GM21619 (cell line): ENCODE measurements at regions not wholly inside any gene's neighbourhood (a gene's known extent, or its start where the extent isn't known, plus 50 kb on each side); places are given as distances from the start of the nearest gene placed in this dataset.

Experiments used
- ATAC-seq: cut with Tn5 transposase; IDR thresholded peaks from one replicate; pipeline ENCODE4 v1.9.1; 2021; ENCODE audit not compliant: unreplicated experiment

DNA sequence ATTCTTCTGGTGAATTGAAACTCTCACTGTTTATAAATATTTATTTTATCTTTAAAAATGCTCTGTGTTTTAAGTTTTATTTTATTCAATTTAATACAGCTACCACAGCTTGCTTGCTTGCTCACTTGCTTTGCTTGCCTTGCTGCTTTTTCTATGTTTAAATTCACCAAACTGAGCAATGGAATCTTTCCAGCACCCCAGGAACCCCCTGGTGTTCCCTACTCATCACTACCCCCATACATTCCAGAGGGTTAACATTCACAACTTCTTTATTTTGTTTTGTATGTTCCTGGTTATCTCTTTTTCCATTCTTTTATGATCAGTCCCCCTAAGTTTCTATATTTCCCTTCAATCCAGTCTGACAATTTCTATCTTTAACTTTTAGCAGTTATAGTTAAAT lies 166.5 kb upstream of the COL1A2 start:
- ATAC-seq, result no peak

DNA sequence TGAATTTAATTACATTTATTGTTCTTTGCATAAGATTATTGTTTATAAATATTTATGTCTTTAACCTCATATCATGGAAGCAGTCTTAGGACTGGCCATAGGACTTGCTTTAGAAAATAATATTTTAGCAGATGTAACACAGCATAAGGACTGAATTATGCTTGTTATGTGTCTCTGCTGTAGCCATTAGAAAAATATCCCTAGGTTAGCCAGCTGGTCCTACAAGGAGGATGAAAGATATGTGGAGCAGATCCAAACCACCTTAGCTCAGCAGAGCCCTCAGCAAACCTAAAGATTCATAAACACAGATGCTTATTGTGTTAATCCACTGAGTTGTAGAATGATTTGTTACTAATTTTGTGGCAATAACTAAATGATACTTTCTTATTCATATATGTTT lies 166.0 kb upstream of the COL1A2 start:
- ATAC-seq, result no peak

DNA sequence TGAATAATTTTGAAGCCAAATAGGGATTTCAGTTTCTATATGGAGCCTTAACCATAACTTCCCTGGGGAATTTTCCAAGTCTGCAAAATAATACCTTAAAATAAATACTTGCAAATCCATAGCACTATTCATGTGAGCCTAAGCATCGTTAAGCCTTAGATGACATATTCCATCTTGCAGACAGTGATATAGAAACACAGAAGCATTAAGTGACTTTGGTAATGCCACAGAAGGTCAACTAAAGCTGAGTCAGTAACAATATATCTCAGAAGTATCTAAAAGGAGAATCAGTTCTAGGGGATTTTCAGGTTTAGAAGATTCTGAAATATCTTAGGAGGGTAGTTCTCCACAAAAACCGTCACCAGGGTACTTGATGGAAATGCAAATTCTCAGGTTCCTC lies 163.4 kb upstream of the COL1A2 start:
- no peak for ATAC-seq

DNA sequence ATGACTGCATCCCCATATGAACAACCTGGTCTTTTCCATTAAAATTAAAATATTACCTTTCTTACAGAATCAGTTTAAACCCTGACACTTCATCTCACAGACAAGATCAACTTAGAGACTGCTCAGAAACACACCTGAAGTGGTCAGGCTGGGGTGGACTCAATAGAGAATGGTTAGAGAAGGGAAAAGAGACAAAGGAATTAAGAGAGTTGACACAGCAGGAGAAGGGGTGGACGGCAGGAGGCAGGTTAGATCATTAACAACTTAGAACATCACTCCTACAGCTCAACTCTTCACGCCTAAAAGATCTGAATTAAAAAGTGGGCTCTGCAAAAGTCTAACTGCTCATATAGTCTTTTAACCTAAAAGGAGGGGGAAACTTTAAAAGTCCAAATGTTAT lies 157.7 kb upstream of the COL1A2 start:
- no peak for ATAC-seq

DNA sequence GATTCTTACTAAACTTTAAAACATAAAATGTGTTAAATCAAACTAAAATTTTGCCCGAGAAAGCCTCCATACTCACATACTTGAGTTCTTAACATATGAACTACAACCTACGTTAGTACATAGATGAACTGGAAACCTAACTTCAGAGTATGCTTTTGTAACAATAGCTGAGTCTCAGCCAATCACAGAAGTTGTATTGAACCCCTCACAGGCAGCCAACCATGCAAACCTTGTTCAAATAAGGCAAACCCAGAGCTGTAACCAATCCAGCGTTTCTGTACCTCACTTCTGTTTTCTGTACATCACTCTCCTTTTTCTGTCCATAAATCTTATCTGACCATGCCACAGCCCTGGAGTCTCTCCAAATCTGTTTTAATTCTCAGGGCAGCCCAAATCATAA lies 157.3 kb upstream of the COL1A2 start:
- ATAC-seq, result no peak

DNA sequence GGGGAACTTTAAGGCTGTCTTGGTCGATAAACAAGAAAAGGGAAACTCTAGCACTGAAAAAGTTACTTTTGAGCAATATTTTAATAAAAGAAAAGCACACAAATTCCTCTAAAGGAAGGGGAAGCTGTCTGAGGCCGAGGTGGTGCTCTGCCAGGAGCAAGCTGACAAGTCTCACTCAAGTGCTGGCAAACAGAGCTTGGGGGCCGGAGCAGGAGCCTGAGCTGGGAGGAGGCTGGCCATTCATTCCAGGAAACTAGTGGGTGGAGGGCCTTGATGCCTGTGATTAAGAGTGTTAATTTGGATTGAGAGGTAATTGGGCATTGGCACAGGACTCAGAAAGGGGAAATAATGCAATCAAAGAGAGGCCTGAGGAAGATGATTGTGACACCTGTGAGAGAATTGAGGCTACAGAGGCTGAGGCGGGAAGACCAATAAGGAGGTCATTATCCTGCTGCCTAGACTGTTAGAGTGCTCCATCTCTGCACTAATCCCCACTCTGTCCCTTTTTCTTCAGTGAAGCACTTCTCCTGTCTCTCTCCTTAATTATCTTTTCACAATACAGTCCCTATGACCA lies 154.9 kb upstream of the COL1A2 start:
- no peak for ATAC-seq

DNA sequence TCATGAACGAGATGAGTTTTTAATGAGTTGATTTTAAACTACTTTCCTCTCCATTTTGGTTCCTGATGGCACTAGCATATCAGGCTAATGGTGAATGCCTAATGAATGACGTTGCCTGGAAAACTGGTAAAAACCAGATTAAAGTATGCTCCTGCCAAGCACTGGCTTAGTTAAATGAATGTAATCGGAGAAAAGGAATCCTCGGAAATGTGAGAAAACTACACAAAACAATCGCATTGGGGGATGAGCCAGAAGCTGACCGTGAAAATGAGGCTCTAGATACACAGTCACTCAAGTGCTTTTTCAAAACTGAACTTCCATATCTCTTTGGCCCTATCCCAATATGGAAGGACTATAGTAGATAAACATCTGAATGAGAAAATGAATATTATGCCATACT lies 153.8 kb upstream of the COL1A2 start:
- ATAC-seq, result no peak

DNA sequence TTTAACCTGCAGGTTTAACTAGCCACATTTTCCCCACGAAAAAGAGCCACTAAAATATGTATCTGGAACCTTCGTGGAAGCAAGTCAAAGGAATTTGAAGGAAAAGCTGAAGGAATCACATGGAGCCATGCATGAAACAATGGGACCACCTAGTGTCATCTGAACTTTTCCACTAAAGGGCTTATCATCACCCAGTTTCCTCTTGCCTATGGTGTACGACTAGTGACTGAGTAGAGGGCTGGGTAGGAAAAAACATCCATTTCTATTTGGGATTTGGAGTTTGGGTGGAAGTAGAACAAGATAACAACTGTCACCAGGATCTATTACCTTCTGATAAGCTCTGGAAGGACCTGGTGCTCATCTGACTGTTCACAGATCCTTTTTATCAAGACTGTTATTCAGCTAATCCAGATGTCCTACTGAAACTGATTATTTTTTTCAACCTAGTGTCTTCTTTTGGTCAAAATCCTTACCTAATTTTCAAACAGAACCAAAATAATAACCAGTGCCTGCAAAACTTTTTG lies 153.2 kb upstream of the COL1A2 start:
- ATAC-seq, result no peak

DNA sequence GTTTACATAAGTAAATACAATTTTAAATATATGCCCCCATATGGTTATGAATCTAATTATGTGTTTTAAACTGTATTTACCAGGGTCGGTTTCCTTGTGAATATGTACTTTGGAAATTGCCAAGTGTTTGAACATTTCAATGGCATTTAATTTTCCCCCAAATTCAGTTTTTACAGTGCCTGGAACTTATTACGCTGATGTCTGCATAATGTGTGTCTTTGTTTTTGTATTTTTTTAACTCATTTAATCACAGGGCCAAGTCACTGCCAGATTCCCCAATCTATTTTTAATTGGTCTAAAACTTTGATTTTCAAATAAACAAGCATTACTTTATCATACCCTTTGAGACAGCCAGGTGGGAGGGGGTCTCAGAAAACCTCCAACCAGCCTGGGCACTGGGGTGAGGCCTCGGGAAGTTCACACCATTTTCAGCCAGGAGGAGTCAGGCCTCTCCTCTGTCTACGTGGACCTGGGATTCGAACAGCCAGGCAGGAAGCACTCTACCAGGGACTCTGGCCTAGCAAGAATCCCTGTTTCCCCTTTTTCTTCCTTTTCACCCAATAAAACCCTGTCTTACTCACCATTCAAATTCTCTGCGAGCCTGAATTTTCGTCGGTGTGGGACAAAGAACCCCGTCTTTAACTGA lies 151.5 kb upstream of the COL1A2 start:
- ATAC-seq, result no peak

DNA sequence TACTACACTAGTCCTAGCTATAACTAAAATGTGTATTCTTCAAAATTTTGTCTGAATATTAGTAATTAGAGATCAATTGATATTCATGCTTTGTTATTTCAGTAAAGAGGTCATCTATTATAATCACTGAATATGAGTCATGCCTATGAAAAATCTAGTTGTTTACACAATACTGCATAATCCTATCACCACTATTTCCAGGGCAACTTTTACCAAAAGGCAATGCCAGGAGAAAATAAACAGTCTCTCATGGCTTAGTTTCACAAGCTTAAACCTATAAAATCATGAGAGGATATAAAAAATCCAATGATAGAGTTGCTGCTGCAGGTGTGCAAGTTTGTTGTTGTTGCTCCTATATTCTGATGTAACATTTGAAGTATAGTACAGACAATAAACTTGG lies 149.9 kb upstream of the COL1A2 start:
- no peak for ATAC-seq

DNA sequence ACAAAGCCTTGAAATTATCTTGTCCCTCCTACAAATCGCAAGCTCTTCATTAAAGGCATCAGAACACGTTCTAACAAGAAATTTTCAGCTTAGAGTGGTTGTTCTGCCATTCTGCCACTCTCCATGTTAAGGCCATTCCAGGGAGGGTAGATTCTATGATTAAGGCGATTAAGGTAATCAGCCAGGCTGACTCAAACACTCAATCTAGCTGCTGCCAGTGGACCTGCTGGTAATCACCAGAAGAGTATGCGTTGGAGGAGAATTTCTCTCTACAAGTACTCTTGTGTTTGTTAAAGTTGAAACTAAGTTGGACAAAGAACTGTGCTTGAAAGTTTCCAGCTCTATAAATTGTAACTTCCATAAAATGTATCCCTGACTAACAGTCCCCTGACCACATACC lies 149.2 kb upstream of the COL1A2 start:
- ATAC-seq, result no peak

DNA sequence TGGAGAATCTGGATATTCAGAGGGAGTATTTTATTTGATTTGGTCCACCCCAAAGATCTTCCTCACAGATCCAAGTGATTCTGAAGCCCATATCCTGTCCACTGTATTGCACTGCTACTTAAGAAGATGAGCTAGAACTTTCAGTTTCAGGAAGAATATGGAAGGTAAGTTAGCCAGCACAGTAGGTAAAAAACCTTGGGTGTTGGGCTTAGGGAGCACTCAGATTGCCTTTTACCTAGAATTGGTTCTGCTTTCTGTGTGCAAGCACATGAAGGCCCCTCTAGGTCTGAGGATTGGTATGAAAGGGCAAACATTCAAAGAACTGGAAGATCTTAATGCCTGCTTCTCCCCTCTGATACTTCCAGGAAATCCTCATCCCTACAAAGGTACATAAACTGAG lies 146.7 kb upstream of the COL1A2 start:
- no peak for ATAC-seq

DNA sequence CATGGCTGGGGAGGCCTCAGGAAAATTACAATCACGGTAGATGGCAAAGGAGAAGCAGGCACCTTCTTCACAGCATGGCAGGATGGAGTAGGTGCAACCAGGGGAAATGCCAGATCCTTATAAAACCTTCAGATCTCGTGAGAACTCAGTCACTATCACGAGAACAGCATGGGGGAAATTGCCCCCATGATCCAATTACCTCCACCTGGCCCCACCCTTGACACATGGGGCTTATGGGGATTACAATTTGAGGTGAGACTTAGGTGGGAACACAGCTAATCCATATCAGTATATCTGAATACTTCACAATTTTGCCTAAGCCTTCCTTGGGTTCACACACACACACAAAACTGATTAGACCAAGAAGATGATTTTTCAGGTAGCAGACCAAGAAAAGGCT lies 145.1 kb upstream of the COL1A2 start:
- ATAC-seq, result no peak

DNA sequence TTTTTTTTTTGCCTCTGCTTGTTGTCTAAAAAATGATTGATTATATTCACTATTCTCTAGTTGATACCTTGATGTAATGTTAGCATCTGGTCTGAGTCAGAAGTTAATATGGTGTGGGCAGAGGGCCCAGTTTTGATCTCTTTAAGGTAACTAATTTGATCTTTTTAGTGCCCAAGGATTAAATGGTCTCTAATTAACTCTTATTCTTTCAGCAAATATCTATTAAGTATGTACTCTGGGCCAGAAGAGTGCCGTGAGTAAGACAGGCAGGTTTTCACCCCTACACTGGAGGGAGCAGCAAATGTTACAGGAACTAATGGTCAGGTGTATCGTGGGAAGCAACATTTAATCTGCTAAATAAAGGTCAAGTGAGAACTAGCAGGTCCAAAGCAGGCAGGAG lies 144.6 kb upstream of the COL1A2 start:
- ATAC-seq, result no peak

DNA sequence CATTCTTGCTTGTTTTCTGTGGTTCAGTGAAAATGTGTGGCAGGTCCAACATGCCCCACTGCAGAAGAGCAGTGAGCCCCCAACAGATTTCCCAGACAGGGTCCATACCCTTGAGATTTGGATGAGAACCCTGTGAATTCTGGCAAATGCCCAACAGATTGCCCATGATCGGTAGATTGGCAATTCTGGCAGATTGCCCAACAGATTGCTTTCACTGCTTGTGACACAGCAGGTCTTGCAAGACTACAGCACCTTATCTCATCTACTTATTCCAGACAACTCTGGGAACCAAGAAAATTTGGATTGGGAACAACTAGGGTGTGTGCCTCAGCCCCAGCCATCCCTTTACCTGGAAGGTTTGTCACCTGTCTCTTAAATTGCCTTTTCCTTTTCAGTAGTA lies 143.7 kb upstream of the COL1A2 start:
- ATAC-seq, result no peak

DNA sequence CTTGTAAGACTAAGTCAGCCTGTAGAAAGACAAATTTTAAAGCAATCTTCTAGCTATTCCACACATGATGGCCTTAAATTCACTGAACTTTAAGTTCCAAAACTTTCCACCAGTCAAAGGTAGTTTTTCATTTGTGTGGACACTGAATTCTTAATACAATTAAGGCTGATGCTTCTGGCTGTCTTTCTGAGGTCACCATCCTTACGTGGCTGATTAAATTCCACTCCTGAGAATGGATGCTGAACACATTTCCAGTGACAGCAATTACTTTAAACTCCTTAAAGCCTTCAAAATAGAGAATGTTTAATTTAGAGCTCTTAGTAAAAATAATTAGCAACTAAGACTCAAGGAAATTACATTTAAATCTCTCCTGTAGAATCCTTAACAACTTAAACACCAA lies 142.6 kb upstream of the COL1A2 start:
- no peak for ATAC-seq

DNA sequence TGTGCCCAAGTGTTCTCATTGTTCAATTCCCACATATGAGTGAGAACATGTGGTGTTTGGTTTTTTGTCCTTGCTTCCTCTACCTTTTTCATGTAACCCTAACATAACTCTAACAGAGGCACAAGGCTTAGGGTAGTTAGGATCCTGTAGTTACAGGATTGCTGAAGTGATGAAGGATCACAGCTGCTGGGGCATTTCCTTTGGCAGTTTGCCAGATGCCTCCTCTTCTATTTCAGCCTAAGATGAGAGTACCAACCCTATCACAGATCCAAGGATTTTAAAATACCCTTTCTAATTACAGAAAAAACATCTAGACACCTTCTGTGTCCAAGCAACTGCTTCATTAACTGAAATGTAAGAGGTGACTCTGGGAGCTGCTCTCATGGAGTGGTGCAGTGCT lies 141.7 kb upstream of the COL1A2 start:
- ATAC-seq, result no peak

DNA sequence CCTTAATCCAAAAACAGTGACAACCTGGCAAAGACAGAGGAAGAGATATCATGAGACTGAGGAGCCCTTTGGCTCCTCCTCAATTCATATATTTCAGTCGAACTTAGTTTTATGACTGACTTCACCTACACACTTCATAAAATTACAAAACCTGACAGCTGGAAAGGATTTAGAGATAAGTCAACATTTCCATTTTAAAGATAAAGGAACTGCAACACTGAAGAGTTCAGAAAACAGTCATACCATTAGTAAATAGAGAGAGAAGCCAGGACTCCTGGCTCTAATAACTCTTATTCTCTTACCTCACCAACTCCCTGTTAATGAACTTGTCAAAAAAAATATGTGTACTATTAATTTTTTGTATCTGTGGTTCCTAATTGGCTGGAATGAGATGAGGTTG lies 141.0 kb upstream of the COL1A2 start:
- no peak for ATAC-seq

DNA sequence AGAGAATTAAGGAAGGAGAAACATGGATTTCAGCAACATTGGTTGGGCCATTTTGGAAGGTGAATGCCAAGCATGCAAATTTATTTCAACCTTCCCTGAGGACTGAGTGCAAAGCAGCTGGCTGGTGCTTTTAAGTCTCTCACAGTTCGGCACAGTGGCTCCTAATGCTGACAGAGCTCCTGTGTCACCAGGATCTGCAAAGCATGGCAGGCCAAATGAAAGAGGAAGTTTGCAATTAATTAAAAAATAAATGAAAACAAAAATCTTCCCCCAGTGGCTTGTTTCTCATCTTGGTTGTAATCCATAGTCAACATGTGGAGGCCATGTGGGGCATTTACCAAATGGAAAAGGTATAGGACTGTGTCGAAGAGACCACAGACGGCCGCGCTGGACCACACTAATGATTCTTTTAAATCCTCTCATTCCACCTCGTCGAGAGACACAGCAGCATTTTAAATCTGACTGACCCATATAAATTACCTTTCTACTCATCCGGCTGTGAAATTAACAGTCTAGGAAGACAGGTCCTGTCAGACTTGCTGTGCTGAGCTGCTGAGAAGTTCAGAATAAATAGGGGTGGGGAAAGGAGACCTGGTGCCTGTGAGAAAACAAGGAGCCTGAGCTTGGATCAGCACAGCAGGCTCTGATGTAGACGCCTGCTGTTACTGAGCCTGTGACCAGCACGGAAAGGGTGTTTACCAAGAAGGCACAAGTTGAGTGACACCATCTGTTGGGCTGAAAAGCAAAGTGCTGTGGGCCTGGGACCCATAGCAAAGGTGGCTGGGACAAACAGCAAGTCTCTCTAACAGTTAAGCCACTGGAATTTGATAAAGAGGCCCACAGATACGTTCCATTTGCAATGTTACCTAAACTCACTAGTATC lies 136.0 kb upstream of the COL1A2 start:
- ATAC-seq, result no peak

DNA sequence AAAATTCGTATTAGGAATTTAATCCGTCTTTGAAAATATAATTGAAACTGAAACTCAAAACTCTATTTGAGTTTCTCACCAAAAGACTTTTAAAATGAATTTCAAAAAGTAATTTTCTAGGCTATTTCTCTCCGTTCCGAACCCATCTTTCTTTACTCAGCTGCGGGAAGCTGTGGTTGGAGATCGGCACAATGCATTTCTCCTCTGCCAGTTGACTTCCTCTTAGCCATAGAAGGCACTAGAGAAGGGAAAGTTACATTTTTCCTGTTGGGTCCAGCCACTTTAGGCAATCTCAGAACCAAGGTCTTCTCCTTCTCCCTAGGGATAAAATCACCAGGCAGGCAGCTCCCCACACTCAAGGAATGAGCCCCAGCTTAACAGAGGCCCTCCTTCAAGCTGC lies 133.6 kb upstream of the COL1A2 start:
- no peak for ATAC-seq

DNA sequence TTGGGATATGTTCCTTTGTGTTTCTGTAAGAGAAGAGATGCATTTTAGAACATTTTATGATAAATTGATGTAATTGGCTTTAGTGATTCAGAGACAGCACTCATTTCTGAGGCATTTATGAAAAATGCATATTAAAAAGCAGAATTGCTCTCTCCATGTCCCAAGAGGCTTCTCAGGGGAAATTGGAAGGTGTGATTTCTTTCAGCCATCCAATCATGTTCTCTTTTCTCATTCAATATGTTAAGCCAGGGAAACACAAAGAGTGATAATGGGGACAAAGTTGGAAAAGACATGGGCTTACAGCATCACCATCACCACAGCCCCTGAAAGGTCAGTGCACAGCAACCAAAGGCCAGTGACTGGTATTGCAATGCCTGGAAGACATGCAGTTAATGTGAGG lies 129.9 kb upstream of the COL1A2 start:
- ATAC-seq, result no peak

DNA sequence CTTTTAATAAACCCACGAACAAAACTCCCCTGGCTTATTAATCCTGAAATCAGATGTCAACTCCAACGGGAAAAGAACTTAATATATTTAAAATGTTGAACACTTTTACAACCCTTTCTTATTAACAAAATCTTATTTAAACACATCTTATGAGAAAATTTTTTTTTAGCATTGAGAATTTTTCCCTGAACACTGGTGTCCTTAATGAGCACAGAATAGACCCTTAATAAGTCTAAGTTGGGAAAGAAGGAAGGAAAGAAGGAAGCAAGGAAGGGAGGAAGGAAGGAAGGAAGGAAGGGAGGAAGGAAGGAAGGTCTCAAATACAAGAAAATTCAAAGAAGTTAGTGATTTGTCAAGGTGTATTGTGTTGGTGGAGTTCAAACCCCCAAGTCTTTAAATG lies 129.2 kb upstream of the COL1A2 start:
- ATAC-seq, result no peak
